SU-DHL-6 (cell line): ENCODE measurements at regions not wholly inside any gene's neighbourhood (a gene's known extent, or its start where the extent isn't known, plus 50 kb on each side); places are given as distances from the start of the nearest gene placed in this dataset.

ENCODE experiments used
- CTCF ChIP-seq: fragments of 200-600 bp; sonication (generic); IDR thresholded peaks from one replicate; pipeline ENCODE4 v1.5.1; 2017; ENCODE audit warnings: antibody characterized with exemption, mild to moderate bottlenecking, low read length, moderate library complexity; ENCODE audit not compliant: insufficient read depth, poor library complexity, severe bottlenecking
- EZH2phosphoT487 ChIP-seq: fragments of 200-600 bp; sonication (generic), shearing (Covaris generic); conservative IDR thresholded peaks from 2 replicates; pipeline ENCODE4 v1.6.1; 2018; ENCODE audit warnings: mild to moderate bottlenecking, antibody characterized with exemption, low read length, moderate library complexity, mixed read lengths

- TF ChIP-seq CTCF, result no peak
- no peak for TF ChIP-seq EZH2phosphoT487
Observed at GRCh38 chr13:80939581-80939980, 598.7 kb upstream of the SPRY2 start.
